Immature natural killer cell (primary cell): ENCODE measurements at regions not wholly inside any gene's neighbourhood (a gene's known extent, or its start where the extent isn't known, plus 50 kb on each side); places are given as distances from the start of the nearest gene placed in this dataset.

Experiments
- DNase-seq, 3 donors: peaks; one replicate each; pipeline ENCODE4 v3.0.0; 2022; ENCODE audit warnings: mixed read lengths in 1 of 3
- H3K27ac Mint-ChIP-seq, 6 donors: one replicate each; pipeline ENCODE4 v1.8.0; 2020; ENCODE audit warnings: mixed read lengths in 6 of 6, mild to moderate bottlenecking in 5 of 6, inconsistent platforms in 4 of 6, moderate library complexity in 3 of 6
- H3K27me3 Mint-ChIP-seq, 3 donors: one replicate each; pipeline ENCODE4 v1.8.0; 2020 to 2021; ENCODE audit warnings: low read depth in 3 of 3, mild to moderate bottlenecking in 3 of 3, mixed read lengths in 3 of 3, moderate library complexity in 3 of 3, inconsistent platforms in 1 of 3
- H3K36me3 Mint-ChIP-seq, 3 donors: one replicate each; pipeline ENCODE4 v1.8.0; 2020; ENCODE audit warnings: mixed read lengths in 3 of 3, inconsistent platforms in 2 of 3, mild to moderate bottlenecking in 2 of 3
- H3K4me1 Mint-ChIP-seq, 2 donors: one replicate each; pipeline ENCODE4 v1.8.0; 2020; ENCODE audit warnings: inconsistent platforms in 2 of 2, mild to moderate bottlenecking in 2 of 2, mixed read lengths in 2 of 2, moderate library complexity in 1 of 2
- H3K4me3 Mint-ChIP-seq, 5 donors: one replicate each; pipeline ENCODE4 v1.8.0; 2020; ENCODE audit warnings: mild to moderate bottlenecking in 5 of 5, mixed read lengths in 5 of 5, inconsistent platforms in 3 of 5, moderate library complexity in 3 of 5
- H3K9me3 Mint-ChIP-seq, 6 donors: one replicate each; pipeline ENCODE4 v1.8.0; 2020; ENCODE audit warnings: mild to moderate bottlenecking in 6 of 6, mixed read lengths in 6 of 6, inconsistent platforms in 4 of 6, moderate library complexity in 3 of 6

- Mint-ChIP-seq H3K27ac (no peak overlapping the region), H3K36me3 (no peaks in the 10 kb centered on the region), H3K4me3 (no peak overlapping the region), H3K9me3 (peaks cover 0 to 21% (median 3%) of the 10 kb centered on the region in 6 donors), H3K27me3 (no peaks in the 10 kb centered on the region), H3K4me1 (no peaks in the 10 kb centered on the region)
- no peak for DNase-seq
These were observed 1027.2 kb downstream of the FAT4 start for GRCh38 chr4:126341927-126342326.

- H3K27me3 Mint-ChIP-seq = no peaks in the 10 kb centered on the region
- peaks cover 0 to 18% (median 2%) of the 10 kb centered on the region in 6 donors for H3K9me3 Mint-ChIP-seq
- no peaks in the 10 kb centered on the region for H3K36me3 Mint-ChIP-seq
- no peak overlapping the region for H3K27ac Mint-ChIP-seq
- DNase-seq = no peak
- no peak overlapping the region for H3K4me3 Mint-ChIP-seq
- no peaks in the 10 kb centered on the region for H3K4me1 Mint-ChIP-seq
These were observed 1029.7 kb downstream of the FAT4 start for GRCh38 chr4:126344472-126344871.

- no peaks in the 10 kb centered on the region for H3K36me3 Mint-ChIP-seq
- H3K27me3 Mint-ChIP-seq = no peaks in the 10 kb centered on the region
- H3K4me3 Mint-ChIP-seq = no peak overlapping the region
- no peak overlapping the region for H3K27ac Mint-ChIP-seq
- no peaks in the 10 kb centered on the region for H3K4me1 Mint-ChIP-seq
- no peak for DNase-seq
- peaks cover 0 to 17% (median 3%) of the 10 kb centered on the region in 6 donors for H3K9me3 Mint-ChIP-seq
These were observed 1031.9 kb downstream of the FAT4 start for GRCh38 chr4:126346654-126347053.

GRCh38 chr4:126354784-126355183 is 1040.0 kb downstream of the FAT4 start:
- peaks cover 0 to under 1% (median 0%) of the 10 kb centered on the region in 3 donors for H3K27me3 Mint-ChIP-seq
- H3K4me3 Mint-ChIP-seq = no peak overlapping the region
- no peak for DNase-seq
- H3K4me1 Mint-ChIP-seq = no peaks in the 10 kb centered on the region
- H3K9me3 Mint-ChIP-seq = peaks cover 0 to 10% (median 3%) of the 10 kb centered on the region in 6 donors
- no peak overlapping the region for H3K27ac Mint-ChIP-seq
- peaks cover 0 to 3% (median 0%) of the 10 kb centered on the region in 3 donors for H3K36me3 Mint-ChIP-seq

- no peak for DNase-seq
- Mint-ChIP-seq H3K27me3 (peaks cover 0 to 2% (median 0%) of the 10 kb centered on the region in 3 donors), H3K27ac (no peak overlapping the region), H3K4me1 (no peaks in the 10 kb centered on the region), H3K36me3 (peaks cover 0 to 3% (median 0%) of the 10 kb centered on the region in 3 donors), H3K9me3 (peaks cover 0 to 24% (median 8%) of the 10 kb centered on the region in 6 donors), H3K4me3 (no peak overlapping the region)
These were observed 1043.3 kb downstream of the FAT4 start for GRCh38 chr4:126358041-126358440.

- H3K9me3 Mint-ChIP-seq = peaks cover 9 to 33% (median 13%) of the 10 kb centered on the region in 6 donors
- H3K4me1 Mint-ChIP-seq = no peaks in the 10 kb centered on the region
- no peak overlapping the region for H3K4me3 Mint-ChIP-seq
- H3K36me3 Mint-ChIP-seq = peaks cover 0 to 3% (median 0%) of the 10 kb centered on the region in 3 donors
- peaks cover 1 to 2% (median 2%) of the 10 kb centered on the region in 3 donors for H3K27me3 Mint-ChIP-seq
- DNase-seq = no peak
- no peak overlapping the region for H3K27ac Mint-ChIP-seq
These were observed 1046.5 kb downstream of the FAT4 start for GRCh38 chr4:126361287-126361686.

- Mint-ChIP-seq H3K27ac (no peak overlapping the region), H3K36me3 (peaks cover 0 to 3% (median 0%) of the 10 kb centered on the region in 3 donors), H3K27me3 (peaks cover 1 to 2% (median 2%) of the 10 kb centered on the region in 3 donors), H3K4me1 (no peaks in the 10 kb centered on the region), H3K4me3 (no peak overlapping the region), H3K9me3 (peaks cover 11 to 44% (median 13%) of the 10 kb centered on the region in 6 donors)
- DNase-seq = no peak
These were observed 1049.7 kb downstream of the FAT4 start for GRCh38 chr4:126364311-126364911.

- Mint-ChIP-seq H3K9me3 (peaks cover 5 to 36% (median 15%) of the 10 kb centered on the region in 6 donors), H3K27ac (no peak overlapping the region), H3K4me3 (no peak overlapping the region)
These were observed 1054.3 kb downstream of the FAT4 start for GRCh38 chr4:126369076-126369475.

GRCh38 chr4:126372634-126373033 is 1057.9 kb downstream of the FAT4 start:
- no peak for DNase-seq
- H3K27me3 Mint-ChIP-seq = peaks cover 0 to 2% (median 0%) of the 10 kb centered on the region in 3 donors
- H3K4me3 Mint-ChIP-seq = no peak overlapping the region
- H3K36me3 Mint-ChIP-seq = no peaks in the 10 kb centered on the region
- no peaks in the 10 kb centered on the region for H3K4me1 Mint-ChIP-seq
- peaks cover 2 to 27% (median 12%) of the 10 kb centered on the region in 6 donors for H3K9me3 Mint-ChIP-seq
- H3K27ac Mint-ChIP-seq = no peak overlapping the region

More at GRCh38 chr4:126369076-126369475, 1054.3 kb downstream of the FAT4 start:
- DNase-seq = no peak
- Mint-ChIP-seq H3K27me3 (peaks cover 0 to 1% (median 0%) of the 10 kb centered on the region in 3 donors), H3K36me3 (no peaks in the 10 kb centered on the region), H3K4me1 (no peaks in the 10 kb centered on the region)

GRCh38 chr4:126375462-126376054 is 1060.8 kb downstream of the FAT4 start:
- H3K4me3 Mint-ChIP-seq = no peak overlapping the region
- no peak overlapping the region for H3K27ac Mint-ChIP-seq
- H3K27me3 Mint-ChIP-seq = peaks cover 0 to 2% (median 0%) of the 10 kb centered on the region in 3 donors
- no peak for DNase-seq
- no peaks in the 10 kb centered on the region for H3K4me1 Mint-ChIP-seq
- peaks cover 2 to 21% (median 11%) of the 10 kb centered on the region in 6 donors for H3K9me3 Mint-ChIP-seq
- no peaks in the 10 kb centered on the region for H3K36me3 Mint-ChIP-seq

GRCh38 chr4:126385954-126386353 is 1071.2 kb downstream of the FAT4 start:
- Mint-ChIP-seq H3K27ac (no peak overlapping the region), H3K9me3 (peaks cover 0 to 15% (median 8%) of the 10 kb centered on the region in 6 donors), H3K27me3 (no peaks in the 10 kb centered on the region), H3K4me1 (no peaks in the 10 kb centered on the region), H3K36me3 (peaks cover 0 to under 1% (median 0%) of the 10 kb centered on the region in 3 donors), H3K4me3 (no peak overlapping the region)
- no peak for DNase-seq

- DNase-seq = no peak
- Mint-ChIP-seq H3K27ac (no peak overlapping the region), H3K9me3 (peaks cover 0 to 15% (median 7%) of the 10 kb centered on the region in 6 donors), H3K4me1 (no peaks in the 10 kb centered on the region), H3K36me3 (no peaks in the 10 kb centered on the region), H3K4me3 (no peak overlapping the region), H3K27me3 (no peaks in the 10 kb centered on the region)
These were observed 1071.8 kb downstream of the FAT4 start for GRCh38 chr4:126386512-126386911.

GRCh38 chr4:126395664-126396063 is 1080.9 kb downstream of the FAT4 start:
- H3K36me3 Mint-ChIP-seq = no peaks in the 10 kb centered on the region
- H3K27me3 Mint-ChIP-seq = peaks cover 0 to 4% (median 0%) of the 10 kb centered on the region in 3 donors
- H3K9me3 Mint-ChIP-seq = peaks cover 4 to 21% (median 8%) of the 10 kb centered on the region in 6 donors

GRCh38 chr4:126396121-126396520 is 1081.4 kb downstream of the FAT4 start:
- H3K4me1 Mint-ChIP-seq = no peaks in the 10 kb centered on the region
- no peaks in the 10 kb centered on the region for H3K36me3 Mint-ChIP-seq
- peaks cover 4 to 21% (median 8%) of the 10 kb centered on the region in 6 donors for H3K9me3 Mint-ChIP-seq
- DNase-seq = no peak
- H3K27ac Mint-ChIP-seq = no peak overlapping the region
- H3K4me3 Mint-ChIP-seq = no peak overlapping the region
- peaks cover 0 to 4% (median 0%) of the 10 kb centered on the region in 3 donors for H3K27me3 Mint-ChIP-seq

More at GRCh38 chr4:126395664-126396063, 1080.9 kb downstream of the FAT4 start:
- no peaks in the 10 kb centered on the region for H3K4me1 Mint-ChIP-seq
- DNase-seq = no peak
- H3K4me3 Mint-ChIP-seq = no peak overlapping the region
- no peak overlapping the region for H3K27ac Mint-ChIP-seq
